ENCODE measurements at regions not wholly inside any gene's neighbourhood (a gene's known extent, or its start where the extent isn't known, plus 50 kb on each side); places are given as distances from the start of the nearest gene placed in this dataset.

DNA sequence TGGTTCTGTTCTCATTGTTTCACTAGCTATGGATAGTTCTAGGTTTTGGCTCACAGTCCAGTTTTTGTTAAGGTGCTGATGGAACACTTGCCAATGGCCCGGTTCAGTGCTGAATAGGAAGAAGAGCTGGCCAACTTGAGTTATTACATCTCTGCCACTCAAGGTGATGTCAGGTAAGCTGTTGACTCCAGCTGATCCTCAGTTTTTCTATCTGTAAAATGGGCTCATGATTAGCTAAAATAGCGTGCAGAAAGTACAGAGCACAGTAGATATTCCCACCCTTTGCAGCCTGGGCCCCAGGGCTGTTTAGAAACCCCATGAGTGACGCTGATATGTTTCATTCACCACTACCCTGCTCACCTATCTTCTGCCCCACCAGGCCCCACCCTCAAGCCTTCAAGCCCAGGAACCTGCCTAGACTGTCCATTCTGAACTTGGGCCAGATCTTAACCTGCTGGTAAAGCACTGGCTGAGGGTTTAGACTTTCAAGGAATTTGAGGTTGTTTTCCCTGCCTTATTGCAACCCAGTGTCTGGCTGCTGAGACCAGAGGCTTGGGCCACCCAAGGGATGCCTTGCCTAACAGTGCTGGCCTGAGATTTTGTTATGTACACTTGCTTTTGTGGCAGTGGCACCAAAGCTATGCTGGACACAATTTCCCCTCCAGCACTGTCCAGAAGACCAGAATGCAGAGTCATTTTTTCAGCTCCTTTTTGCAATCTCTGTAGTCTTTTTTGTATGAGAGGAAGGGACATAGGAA is 378.2 kb upstream of the ZMIZ1 start:
- no peak overlapping the region for H3K4me3 ChIP-seq (replicated peaks; ENCODE audit: low read depth, low read length)
- TF ChIP-seq, protein P1, sequence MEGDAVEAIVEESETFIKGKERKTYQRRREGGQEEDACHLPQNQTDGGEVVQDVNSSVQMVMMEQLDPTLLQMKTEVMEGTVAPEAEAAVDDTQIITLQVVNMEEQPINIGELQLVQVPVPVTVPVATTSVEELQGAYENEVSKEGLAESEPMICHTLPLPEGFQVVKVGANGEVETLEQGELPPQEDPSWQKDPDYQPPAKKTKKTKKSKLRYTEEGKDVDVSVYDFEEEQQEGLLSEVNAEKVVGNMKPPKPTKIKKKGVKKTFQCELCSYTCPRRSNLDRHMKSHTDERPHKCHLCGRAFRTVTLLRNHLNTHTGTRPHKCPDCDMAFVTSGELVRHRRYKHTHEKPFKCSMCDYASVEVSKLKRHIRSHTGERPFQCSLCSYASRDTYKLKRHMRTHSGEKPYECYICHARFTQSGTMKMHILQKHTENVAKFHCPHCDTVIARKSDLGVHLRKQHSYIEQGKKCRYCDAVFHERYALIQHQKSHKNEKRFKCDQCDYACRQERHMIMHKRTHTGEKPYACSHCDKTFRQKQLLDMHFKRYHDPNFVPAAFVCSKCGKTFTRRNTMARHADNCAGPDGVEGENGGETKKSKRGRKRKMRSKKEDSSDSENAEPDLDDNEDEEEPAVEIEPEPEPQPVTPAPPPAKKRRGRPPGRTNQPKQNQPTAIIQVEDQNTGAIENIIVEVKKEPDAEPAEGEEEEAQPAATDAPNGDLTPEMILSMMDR (IDR thresholded peaks at IDR 0.05; ENCODE audit: low read depth, low read length, missing control alignments), result no peak
- no peak for DNase-seq (ENCODE audit: extremely low read depth, low read depth)

DNA sequence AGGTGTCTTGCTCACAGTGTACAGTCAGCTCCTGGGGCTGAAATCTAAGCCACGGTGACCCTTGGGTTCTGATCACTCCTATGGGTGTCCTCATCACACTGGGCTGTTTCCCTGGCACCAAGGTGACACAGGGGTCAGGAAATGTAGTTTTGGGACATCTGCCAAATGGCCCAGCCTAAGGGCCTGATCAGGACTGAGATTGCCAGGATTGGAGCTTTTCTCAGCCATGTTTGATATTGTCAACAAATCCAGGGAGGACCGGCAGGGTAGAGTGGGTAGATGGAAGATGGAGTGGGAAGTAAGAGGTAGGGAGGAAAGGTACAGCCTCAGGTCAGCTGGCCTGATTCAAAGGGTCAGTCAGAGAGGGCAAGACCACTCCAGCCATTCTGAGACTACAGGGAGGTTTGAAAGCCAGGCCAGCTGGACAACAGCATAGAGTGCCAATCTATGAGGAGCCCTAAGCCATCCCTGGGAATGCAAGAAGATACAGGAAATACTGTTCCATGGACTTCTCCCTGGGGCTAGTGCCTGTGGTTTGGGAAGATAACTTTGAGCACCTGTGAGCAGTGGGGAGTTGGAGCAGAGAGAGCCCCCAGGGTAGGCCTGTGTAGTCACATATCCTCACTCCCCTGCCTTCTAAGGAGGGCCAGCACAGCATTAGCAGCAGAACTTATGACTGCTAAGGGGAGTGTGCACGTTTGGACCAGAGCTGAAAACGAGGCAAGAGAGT is 377.3 kb upstream of the ZMIZ1 start:
- no peak overlapping the region for H3K4me3 ChIP-seq (replicated peaks; ENCODE audit: low read depth, low read length)
- TF ChIP-seq, protein P1 (IDR thresholded peaks at IDR 0.05; ENCODE audit: low read depth, low read length, missing control alignments), result no peak
- no peak for DNase-seq (ENCODE audit: extremely low read depth, low read depth)

DNA sequence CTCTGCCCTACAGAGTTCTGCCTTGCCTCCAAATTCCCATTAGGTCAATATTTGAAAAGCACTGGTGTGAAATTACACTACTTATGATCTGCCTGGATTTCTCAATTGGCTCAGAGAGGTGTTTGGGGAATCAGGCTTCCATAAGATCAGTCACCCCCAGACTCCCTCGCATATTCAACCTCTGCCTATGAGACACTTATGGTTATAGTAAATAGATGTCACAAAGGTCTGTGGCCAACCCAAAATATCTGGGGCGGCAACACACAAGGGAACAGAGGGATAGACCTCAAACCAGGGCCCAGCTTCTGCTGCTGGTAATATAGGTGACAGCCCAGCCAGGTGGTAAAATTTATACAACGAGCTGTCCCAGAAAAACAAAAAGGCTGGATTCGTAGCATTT is 376.7 kb upstream of the ZMIZ1 start:
- TF ChIP-seq, protein P1 (IDR thresholded peaks at IDR 0.05; ENCODE audit: low read depth, low read length, missing control alignments), result no peak
- no peak overlapping the region for H3K4me3 ChIP-seq (replicated peaks; ENCODE audit: low read depth, low read length)
- no peak for DNase-seq (ENCODE audit: extremely low read depth, low read depth)

DNA sequence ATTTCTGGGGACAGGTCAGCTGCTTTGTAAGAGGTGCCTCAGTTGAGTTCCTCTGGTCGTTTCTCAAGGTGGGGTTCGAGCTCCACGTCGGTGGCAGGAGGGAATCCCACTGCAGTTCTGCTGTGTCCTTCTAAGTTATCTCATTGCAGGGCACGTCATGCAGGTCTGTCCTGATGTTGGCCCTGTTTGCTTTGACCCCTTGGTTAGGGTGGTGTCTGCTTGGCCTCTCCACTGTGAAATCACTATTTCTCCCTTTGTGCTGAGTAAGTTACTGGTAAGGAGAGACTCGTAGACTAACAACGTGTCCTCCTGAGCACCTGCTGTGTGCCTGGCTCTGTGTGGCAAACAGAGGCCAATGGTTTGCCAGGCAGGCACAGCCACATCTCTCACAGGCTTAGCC is 372.9 kb upstream of the ZMIZ1 start:
- TF ChIP-seq, protein P1 (IDR thresholded peaks at IDR 0.05; ENCODE audit: low read depth, low read length, missing control alignments), result no peak
- DNase-seq (ENCODE audit: extremely low read depth, low read depth), result no peak
- no peak overlapping the region for H3K4me3 ChIP-seq (replicated peaks; ENCODE audit: low read depth, low read length)

DNA sequence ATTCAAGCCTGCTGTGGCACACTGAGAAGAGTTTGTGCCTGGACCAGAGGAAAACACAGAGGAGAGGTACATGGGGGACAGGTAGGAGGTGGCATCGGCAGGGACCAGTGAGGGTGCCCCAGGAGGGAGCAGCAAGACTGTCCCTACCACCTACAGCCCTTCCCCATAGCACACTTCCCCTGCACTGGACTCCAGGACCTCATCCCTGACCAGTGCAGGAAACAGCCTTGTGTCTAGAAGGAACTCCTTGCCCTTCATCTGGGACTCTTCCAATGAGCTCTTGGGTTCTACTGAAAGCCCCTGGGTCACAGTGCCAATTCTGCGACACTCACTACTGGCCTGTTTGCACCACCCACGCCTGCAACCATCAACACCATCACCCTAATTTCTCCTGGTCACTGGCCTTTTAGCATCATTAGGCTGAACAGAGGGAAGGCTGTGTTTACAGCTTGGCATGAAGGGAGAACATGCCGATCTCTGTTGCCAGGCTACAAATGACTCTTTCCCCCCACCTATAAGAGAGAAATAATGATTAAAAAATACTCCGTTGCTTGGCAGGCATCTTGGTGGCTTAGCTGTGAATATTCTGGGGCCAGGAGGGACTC is 371.9 kb upstream of the ZMIZ1 start:
- DNase-seq (ENCODE audit: extremely low read depth, low read depth), result no peak
- TF ChIP-seq, protein P1 (IDR thresholded peaks at IDR 0.05; ENCODE audit: low read depth, low read length, missing control alignments), result no peak
- no peak overlapping the region for H3K4me3 ChIP-seq (replicated peaks; ENCODE audit: low read depth, low read length)

DNA sequence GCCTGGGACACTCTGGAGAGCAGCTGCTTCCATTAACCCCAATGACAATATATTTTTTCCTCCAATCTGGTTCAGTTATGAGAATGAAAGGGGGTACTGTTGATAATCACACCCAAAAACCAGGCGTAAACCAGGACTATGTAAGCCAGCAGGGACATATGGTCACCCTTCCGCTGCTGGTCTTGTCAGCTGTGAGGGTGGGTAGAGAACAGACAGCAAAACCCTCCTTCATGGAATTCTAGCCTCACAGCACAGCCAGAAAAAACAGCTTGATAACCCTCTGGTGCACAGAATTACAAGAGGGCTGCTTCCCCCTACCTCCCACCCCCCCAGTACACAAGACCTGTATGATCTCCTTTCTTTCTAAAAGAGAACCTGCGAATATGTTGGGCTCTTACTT is 368.8 kb upstream of the ZMIZ1 start:
- TF ChIP-seq, protein P1 (IDR thresholded peaks at IDR 0.05; ENCODE audit: low read depth, low read length, missing control alignments), result no peak
- H3K4me3 ChIP-seq (replicated peaks; ENCODE audit: low read depth, low read length), result no peak overlapping the region
- DNase-seq (ENCODE audit: extremely low read depth, low read depth), result no peak
